Activated CD4-positive, alpha-beta memory T cell treated with anti-CD3 and anti-CD28 coated beads for 36 hours (primary cell): ENCODE measurements at regions not wholly inside any gene's neighbourhood (a gene's known extent, or its start where the extent isn't known, plus 50 kb on each side); places are given as distances from the start of the nearest gene placed in this dataset.

Experiments used
- CTCF ChIA-PET: fragments of 350-600 bp; sonication (Branson Sonifier 250); formaldehyde crosslinking; loops from one replicate; lab custom pipeline; 2021; ENCODE audit warnings: antibody characterized with exemption, inconsistent platforms; lab: Charles Lee
- POLR2A ChIA-PET: fragments of 350-600 bp; sonication (Branson Sonifier 250); formaldehyde crosslinking; loops from one replicate; lab custom pipeline; 2021; ENCODE audit warnings: antibody characterized with exemption; lab: Charles Lee
- DNase-seq: peaks from one replicate; pipeline ENCODE4 v3.0.0-alpha.2; 2020
- H3K27ac Mint-ChIP-seq: one replicate; pipeline ENCODE4 v1.8.0; 2021; ENCODE audit warnings: mixed read lengths
- H3K27me3 Mint-ChIP-seq: one replicate; pipeline ENCODE4 v1.8.0; 2021; ENCODE audit warnings: mixed read lengths
- H3K36me3 Mint-ChIP-seq: one replicate; pipeline ENCODE4 v1.8.0; 2021; ENCODE audit warnings: mixed read lengths
- H3K4me1 Mint-ChIP-seq: one replicate; pipeline ENCODE4 v1.8.0; 2021; ENCODE audit warnings: low read depth, mixed read lengths
- H3K4me3 Mint-ChIP-seq: one replicate; pipeline ENCODE4 v1.8.0; 2021; ENCODE audit warnings: mild to moderate bottlenecking, mixed read lengths
- H3K9me3 Mint-ChIP-seq: one replicate; pipeline ENCODE4 v1.8.0; 2021; ENCODE audit warnings: mixed read lengths
- intact Hi-C: fragments of 100-400 bp; cut with micrococcal nuclease; formaldehyde crosslinking; loops from one replicate; pipeline ENCODE4 v1.15.1; 2023

DNA sequence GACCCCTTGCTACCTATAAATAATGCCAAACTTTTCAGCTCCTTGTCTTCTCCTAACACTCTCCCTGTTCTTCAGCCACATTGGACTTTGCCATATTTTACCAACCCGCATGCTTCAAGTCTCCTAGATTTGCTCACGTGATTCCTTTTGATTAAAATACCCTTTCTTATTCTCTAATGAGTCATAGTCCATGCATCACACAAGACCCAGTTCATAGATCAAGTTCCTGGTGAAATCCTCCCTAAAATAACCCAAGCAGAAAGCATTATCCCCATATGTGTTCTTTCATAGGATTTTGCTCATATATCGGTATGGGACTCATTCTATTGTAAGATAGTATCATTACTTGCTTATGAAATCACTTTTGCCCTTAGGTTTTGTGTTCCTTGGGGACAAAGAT lies 108.9 kb upstream of the STXBP5 start:
- Mint-ChIP-seq H3K27me3 (no peaks in the 10 kb centered on the region), H3K36me3 (no peaks in the 10 kb centered on the region), H3K4me1 (no peaks in the 10 kb centered on the region), H3K9me3 (no peaks in the 10 kb centered on the region), H3K27ac (no peak overlapping the region), H3K4me3 (no peak overlapping the region)
- POLR2A ChIA-PET: no interaction called here
- DNase-seq: no peak
- CTCF ChIA-PET: no interaction called here
- intact Hi-C loops: no loop called here

DNA sequence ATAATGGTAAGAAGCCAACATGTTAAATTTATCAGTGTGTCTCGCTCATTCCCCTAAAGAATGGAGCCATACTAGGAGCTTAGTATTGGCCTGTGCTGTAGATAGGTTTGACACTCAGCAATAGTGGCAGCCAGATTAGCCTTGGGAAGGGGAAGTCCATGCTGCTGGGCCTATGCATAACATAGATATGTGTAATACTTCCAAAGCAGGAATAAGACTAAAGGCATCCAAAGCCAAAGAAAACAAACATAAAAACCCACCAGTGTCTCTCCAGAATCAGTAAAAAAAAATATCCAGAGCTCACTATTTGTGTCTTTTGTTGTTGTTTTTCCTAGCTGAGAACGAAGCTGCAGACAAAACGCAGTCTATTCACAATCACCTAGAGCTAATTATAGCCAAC lies 104.2 kb upstream of the STXBP5 start:
- H3K27ac Mint-ChIP-seq: no peak overlapping the region
- ChIA-PET POLR2A (no interaction called here), CTCF (no interaction called here)

DNA sequence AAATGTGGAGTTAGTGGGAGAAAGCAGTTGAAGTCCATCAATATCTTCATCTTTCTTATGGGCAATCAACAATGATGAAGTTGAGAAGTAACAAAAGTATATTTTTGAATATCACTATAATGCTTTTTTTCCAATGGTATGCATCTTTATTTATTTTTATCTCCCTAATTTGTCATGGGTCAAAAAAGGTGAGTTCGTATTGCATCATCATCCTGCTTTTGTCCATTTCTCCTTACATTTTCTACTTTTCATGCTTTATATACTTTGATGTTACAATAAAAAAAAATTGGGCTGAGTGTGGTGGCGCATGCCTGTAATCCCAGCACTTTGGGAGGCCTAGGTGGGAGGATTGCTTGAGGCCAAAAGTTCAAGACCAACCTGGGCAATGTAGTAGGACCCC lies 101.2 kb upstream of the STXBP5 start:
- intact Hi-C loops: loop anchor here (10.0 kb wide), 1 partner anchor 248 kb away; no protein-coding TSS in a partner anchor
- Mint-ChIP-seq H3K9me3 (no peaks in the 10 kb centered on the region), H3K27ac (no peak overlapping the region), H3K36me3 (no peaks in the 10 kb centered on the region), H3K4me1 (peaks cover 16% of the 10 kb centered on the region), H3K4me3 (no peak overlapping the region), H3K27me3 (no peaks in the 10 kb centered on the region)
- ChIA-PET POLR2A (no interaction called here), CTCF (no interaction called here)
- no peak for DNase-seq

More for the DNA sequence above, 104.2 kb upstream of the STXBP5 start:
- H3K9me3 Mint-ChIP-seq: no peaks in the 10 kb centered on the region
- no peak for DNase-seq
- no peaks in the 10 kb centered on the region for H3K36me3 Mint-ChIP-seq
- intact Hi-C loops: loop anchor here (10.0 kb wide), 1 partner anchor 245 kb away; no protein-coding TSS in a partner anchor
- no peak overlapping the region for H3K4me3 Mint-ChIP-seq
- H3K4me1 Mint-ChIP-seq: peaks cover 9% of the 10 kb centered on the region
- no peaks in the 10 kb centered on the region for H3K27me3 Mint-ChIP-seq

DNA sequence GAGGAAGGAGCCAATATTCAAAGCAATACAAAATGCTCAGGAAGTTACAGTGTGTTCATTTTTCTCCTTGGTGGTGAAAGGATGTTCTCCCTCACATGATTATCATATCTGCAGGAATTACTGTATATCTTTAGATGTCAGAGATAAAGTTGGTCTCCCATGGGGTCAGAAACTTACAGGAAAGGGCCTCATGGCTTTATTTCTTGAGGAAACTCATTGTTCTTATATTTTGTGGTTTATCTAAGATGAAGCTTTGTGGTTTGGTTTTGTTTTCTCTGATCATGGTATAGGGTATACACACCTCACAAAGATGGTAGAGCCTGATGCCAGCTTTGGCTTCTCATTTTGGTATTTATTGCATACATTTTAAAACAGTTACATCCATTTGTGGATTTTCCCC lies 100.5 kb upstream of the STXBP5 start:
- ChIA-PET POLR2A (no interaction called here), CTCF (no interaction called here)
- Mint-ChIP-seq H3K9me3 (no peaks in the 10 kb centered on the region), H3K4me1 (peaks cover 21% of the 10 kb centered on the region), H3K27me3 (no peaks in the 10 kb centered on the region), H3K4me3 (no peak overlapping the region), H3K27ac (no peak overlapping the region), H3K36me3 (no peaks in the 10 kb centered on the region)
- intact Hi-C loops: loop anchor here (10.0 kb wide), 1 partner anchor 249 kb away; no protein-coding TSS in a partner anchor
- DNase-seq: no peak

DNA sequence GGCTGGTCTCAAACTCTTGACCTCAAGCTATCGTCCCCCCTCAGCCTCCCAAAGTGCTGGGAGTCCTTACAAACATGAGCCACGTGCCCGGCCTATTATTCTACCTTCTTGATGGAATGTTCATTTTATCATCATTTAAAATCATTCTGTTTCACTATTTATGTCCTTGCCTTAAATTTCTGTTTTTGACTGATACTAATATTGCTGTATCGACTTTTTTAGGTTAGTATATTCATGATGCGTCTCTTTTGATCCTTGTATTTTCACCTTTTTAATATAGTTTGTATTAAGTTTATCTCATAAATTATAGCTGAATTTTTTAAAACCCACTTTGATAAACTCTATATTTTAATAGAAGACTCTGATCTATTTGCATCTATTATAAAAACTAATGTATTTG lies 98.4 kb upstream of the STXBP5 start:
- ChIA-PET POLR2A (no interaction called here), CTCF (no interaction called here)
- H3K9me3 Mint-ChIP-seq: no peaks in the 10 kb centered on the region
- DNase-seq: no peak
- peaks cover 36% of the 10 kb centered on the region for H3K4me1 Mint-ChIP-seq
- no peaks in the 10 kb centered on the region for H3K36me3 Mint-ChIP-seq
- no peak overlapping the region for H3K27ac Mint-ChIP-seq
- H3K4me3 Mint-ChIP-seq: no peak overlapping the region
- intact Hi-C loops: loop anchor here (10.0 kb wide), 1 partner anchor 251 kb away; no protein-coding TSS in a partner anchor
- no peaks in the 10 kb centered on the region for H3K27me3 Mint-ChIP-seq

DNA sequence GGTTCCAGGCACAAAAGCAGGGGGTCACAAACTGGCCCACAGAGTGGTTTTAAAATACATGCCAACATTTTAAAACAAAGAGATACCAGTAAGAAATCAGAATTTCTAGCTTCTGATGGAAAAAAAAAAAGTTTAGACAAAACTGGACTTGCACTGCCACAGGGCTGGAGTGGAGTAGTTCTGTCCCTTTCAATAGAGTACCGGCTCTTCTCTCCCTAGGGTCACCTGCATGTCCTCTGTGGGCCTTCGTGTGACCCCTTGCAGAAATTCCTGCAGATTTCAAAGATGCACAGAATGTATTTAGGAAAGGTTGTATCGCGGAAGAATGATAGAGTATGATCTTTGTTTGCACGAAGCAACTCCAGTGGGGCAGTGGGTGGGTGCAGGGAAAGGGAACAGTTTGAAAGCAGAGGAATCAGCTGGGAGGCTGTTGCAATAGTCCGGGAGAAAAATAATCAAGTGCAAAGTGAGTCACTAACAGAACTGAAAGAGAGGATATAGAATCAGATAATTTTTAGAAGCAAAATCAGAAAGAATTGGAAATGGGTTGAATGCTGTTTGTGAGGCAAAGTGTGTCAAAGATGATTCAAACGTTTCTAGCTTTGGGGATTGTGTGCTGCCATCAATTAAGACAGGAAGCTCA lies 97.3 kb upstream of the STXBP5 start:
- intact Hi-C loops: loop anchor here (10.0 kb wide), 1 partner anchor 252 kb away; no protein-coding TSS in a partner anchor
- peaks cover 38% of the 10 kb centered on the region for H3K4me1 Mint-ChIP-seq
- ChIA-PET POLR2A (no interaction called here), CTCF (no interaction called here)
- no peak for DNase-seq
- no peaks in the 10 kb centered on the region for H3K36me3 Mint-ChIP-seq
- no peaks in the 10 kb centered on the region for H3K9me3 Mint-ChIP-seq
- H3K27ac Mint-ChIP-seq: no peak overlapping the region
- H3K4me3 Mint-ChIP-seq: no peak overlapping the region
- H3K27me3 Mint-ChIP-seq: no peaks in the 10 kb centered on the region

DNA sequence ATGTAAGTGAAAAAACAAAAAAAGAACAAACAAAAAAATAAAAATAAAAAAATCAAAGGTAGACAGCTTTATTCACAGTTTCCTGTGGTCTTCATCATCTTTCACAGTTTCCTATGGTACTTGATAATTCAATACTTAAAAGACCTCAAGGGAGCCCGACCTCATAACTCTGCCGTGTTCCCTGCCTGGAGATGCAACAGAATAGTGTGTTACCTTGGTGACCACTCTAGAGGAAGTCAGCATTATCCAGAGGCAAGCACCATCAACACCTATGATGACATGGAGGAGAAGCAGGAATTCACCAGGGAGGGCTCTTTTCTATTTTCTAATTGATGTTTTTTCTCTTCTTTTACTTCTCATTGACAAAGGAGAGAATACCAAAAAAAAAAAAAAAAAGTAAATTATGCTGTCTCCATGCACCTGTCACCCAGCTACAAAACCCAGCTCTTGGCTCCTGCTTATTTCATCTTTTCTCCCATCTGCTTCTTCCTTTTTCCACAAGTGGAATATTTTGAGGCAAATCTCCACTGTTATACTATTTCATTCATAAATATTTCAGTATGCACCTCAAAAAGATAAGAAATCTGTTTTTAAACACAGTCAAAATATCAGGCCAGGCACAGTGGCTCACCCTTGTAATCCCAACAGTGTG lies 95.8 kb upstream of the STXBP5 start:
- H3K27me3 Mint-ChIP-seq: no peaks in the 10 kb centered on the region
- intact Hi-C loops: loop anchor here (10.0 kb wide), 1 partner anchor 254 kb away; no protein-coding TSS in a partner anchor
- DNase-seq: no peak
- no peak overlapping the region for H3K27ac Mint-ChIP-seq
- peaks cover 38% of the 10 kb centered on the region for H3K4me1 Mint-ChIP-seq
- POLR2A ChIA-PET: no interaction called here
- H3K9me3 Mint-ChIP-seq: no peaks in the 10 kb centered on the region
- no peak overlapping the region for H3K4me3 Mint-ChIP-seq
- no peaks in the 10 kb centered on the region for H3K36me3 Mint-ChIP-seq
- CTCF ChIA-PET: no interaction called here

DNA sequence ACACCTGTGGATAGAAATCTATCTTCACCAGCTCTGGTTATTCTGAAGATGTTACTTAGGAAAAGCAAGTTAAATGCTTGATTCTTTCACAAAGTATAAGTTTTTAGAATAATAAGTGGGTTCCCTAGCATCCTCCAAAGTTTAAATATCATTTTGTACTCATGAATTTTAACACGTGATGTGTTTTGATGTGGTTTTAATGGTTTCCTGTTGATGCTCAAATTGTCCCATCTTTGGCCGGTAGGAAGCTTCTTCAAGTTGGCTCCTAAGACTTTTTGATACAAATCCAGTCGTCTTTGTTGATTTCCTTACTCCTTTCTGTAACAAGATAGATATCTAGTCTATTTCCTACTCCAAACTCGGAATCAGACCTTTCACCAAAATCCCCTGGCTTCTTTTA lies 94.5 kb upstream of the STXBP5 start:
- intact Hi-C loops: loop anchor here (5.0 to 10.0 kb wide), 2 partner anchors 255 to 417 kb away; no protein-coding TSS in a partner anchor
- Mint-ChIP-seq H3K27ac (no peak overlapping the region), H3K4me1 (peaks cover 29% of the 10 kb centered on the region), H3K9me3 (no peaks in the 10 kb centered on the region), H3K4me3 (no peak overlapping the region), H3K27me3 (no peaks in the 10 kb centered on the region), H3K36me3 (no peaks in the 10 kb centered on the region)
- DNase-seq: no peak
- ChIA-PET POLR2A (no interaction called here), CTCF (no interaction called here)

DNA sequence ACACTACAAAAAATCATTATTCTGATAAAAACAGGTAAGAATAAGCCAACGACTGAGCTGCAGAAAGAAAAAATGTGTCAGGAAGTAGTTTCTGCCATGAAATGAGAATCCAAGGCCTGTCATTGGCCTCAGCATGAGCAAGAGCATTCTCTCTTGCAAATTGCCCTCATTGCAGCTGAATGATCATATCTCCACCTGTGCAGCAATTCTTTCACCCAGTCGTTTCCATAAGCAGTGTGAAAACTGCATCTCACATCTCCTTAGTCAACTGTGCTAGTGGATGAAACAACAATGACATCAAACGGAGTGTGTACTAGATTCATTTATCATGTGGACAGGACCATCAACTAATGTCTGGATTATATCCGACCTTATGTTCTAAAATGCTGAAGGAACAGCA lies 88.2 kb upstream of the STXBP5 start:
- Mint-ChIP-seq H3K27me3 (no peaks in the 10 kb centered on the region), H3K4me1 (peaks cover 2% of the 10 kb centered on the region), H3K4me3 (no peak overlapping the region), H3K36me3 (peaks cover 5% of the 10 kb centered on the region), H3K27ac (no peak overlapping the region), H3K9me3 (peaks cover 5% of the 10 kb centered on the region)
- CTCF ChIA-PET: interaction anchor here (0.6 kb wide), 1 partner anchor 213 kb away, joined by 3 read pairs; no protein-coding TSS in a partner anchor
- intact Hi-C loops: no loop called here
- POLR2A ChIA-PET: no interaction called here
- no peak for DNase-seq

DNA sequence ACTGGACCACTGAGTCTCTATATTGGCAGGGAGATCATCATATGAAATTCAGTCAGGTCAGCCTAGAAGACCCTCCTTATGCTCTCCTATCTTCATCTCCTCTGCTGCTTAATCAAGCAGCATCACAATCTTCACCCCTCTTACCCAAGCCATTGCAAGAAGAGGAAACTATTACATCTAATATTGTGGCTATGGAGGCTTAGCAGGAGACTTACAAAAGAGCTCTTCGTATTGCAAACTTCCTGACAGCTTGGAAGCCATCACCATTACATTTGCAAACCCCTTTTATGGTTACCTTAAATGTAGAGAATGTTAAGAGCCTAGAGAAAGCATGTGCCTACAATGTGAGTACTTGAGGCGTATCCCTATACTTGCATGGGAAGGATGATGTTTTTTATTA lies 87.2 kb upstream of the STXBP5 start:
- H3K4me3 Mint-ChIP-seq: no peak overlapping the region
- no peak for DNase-seq
- no peaks in the 10 kb centered on the region for H3K4me1 Mint-ChIP-seq
- no peak overlapping the region for H3K27ac Mint-ChIP-seq
- intact Hi-C loops: no loop called here
- CTCF ChIA-PET: no interaction called here
- H3K27me3 Mint-ChIP-seq: no peaks in the 10 kb centered on the region
- H3K36me3 Mint-ChIP-seq: peaks cover 5% of the 10 kb centered on the region
- peaks cover 5% of the 10 kb centered on the region for H3K9me3 Mint-ChIP-seq
- POLR2A ChIA-PET: no interaction called here

DNA sequence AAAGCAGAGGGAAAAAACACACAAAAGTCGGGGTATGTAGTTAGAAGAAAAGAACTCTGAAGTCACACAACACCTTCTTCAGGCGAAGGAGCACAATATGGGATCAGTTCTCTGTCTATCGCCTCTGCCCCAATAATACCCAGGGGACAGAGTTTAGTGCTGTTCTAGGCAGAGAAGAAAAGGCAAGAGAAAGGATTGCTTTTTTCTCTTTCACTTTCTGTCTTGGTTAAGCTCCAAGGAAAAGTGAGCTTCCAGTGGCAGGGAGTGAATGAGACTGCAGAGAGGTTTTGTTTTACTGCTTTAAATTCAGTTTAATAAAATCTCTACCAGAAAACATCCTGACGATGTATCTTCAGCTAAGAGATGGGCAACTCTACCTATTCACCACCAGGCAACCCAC lies 86.6 kb upstream of the STXBP5 start:
- CTCF ChIA-PET: no interaction called here
- POLR2A ChIA-PET: interaction anchor here (0.6 kb wide), 1 partner anchor 110 kb away, joined by 6 read pairs; no protein-coding TSS in a partner anchor
- H3K9me3 Mint-ChIP-seq: peaks cover 5% of the 10 kb centered on the region
- no peak for DNase-seq
- no peak overlapping the region for H3K4me3 Mint-ChIP-seq
- H3K36me3 Mint-ChIP-seq: peaks cover 5% of the 10 kb centered on the region
- no peak overlapping the region for H3K27ac Mint-ChIP-seq
- H3K4me1 Mint-ChIP-seq: no peaks in the 10 kb centered on the region
- intact Hi-C loops: no loop called here
- H3K27me3 Mint-ChIP-seq: no peaks in the 10 kb centered on the region

DNA sequence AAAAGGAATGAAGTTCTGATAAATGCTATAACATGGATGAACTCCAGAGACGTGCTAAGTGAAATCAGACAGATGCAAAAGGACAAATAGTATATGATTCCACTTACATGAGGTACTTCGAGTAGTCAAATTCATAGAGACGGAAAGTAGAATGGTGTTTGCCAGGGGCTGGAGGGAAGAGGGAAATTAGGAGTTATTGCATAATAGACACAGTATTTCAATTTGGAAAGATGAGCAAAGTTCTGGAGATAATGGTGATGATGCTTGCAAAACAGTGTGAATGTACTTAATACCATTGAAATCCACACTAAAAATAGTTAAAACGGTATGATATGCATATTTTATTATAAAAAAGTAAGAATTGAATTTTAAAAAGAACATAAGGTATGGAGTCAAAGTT lies 84.9 kb upstream of the STXBP5 start:
- no peak for DNase-seq
- Mint-ChIP-seq H3K9me3 (peaks cover 5% of the 10 kb centered on the region), H3K4me1 (no peaks in the 10 kb centered on the region), H3K36me3 (peaks cover 5% of the 10 kb centered on the region), H3K4me3 (no peak overlapping the region), H3K27ac (no peak overlapping the region), H3K27me3 (peaks cover 2% of the 10 kb centered on the region)
- CTCF ChIA-PET: no interaction called here
- POLR2A ChIA-PET: no interaction called here
- intact Hi-C loops: no loop called here
